SKM-1 treated with dmso at 0.1 percent for 144 hours (cell line): ENCODE measurements at regions not wholly inside any gene's neighbourhood (a gene's known extent, or its start where the extent isn't known, plus 50 kb on each side); places are given as distances from the start of the nearest gene placed in this dataset.
A peak's percentile ranks its signal among the peaks of the same experiment; 100 is the strongest.
"Not testable (repeated sequence)": the region's sequence is repeated elsewhere in the genome, so short reads cannot be mapped to it uniquely, and the experiment has no call there.

ENCODE experiments used
- DNase-seq: peaks from one replicate; lab custom pipeline; 2025; ENCODE audit not compliant: unreplicated experiment; lab: John Stamatoyannopoulos, UW

GRCh38 chr15:91356083-91356482, 256.0 kb downstream of the SV2B start:
- no peak for DNase-seq

GRCh38 chr15:91357011-91357410, 257.0 kb downstream of the SV2B start:
- DNase-seq, result peak; percentile 69

- no peak for DNase-seq
These were observed 257.4 kb downstream of the SV2B start for GRCh38 chr15:91357486-91357885.

- DNase-seq, result no peak
These were observed 258.3 kb downstream of the SV2B start for GRCh38 chr15:91358405-91358804.

- DNase-seq, result not testable (repeated sequence)
These were observed 261.6 kb downstream of the SV2B start for GRCh38 chr15:91361696-91362095.

GRCh38 chr15:91366111-91366510, 266.1 kb downstream of the SV2B start:
- DNase-seq, result no peak

GRCh38 chr15:91368611-91369010, 268.6 kb downstream of the SV2B start:
- no peak for DNase-seq

- DNase-seq, result no peak
These were observed 269.8 kb downstream of the SV2B start for GRCh38 chr15:91369823-91370222.

- DNase-seq, result not testable (repeated sequence)
These were observed 271.3 kb downstream of the SV2B start for GRCh38 chr15:91371345-91371744.

GRCh38 chr15:91374336-91374735, 274.3 kb downstream of the SV2B start:
- DNase-seq, result no peak

- no peak for DNase-seq
These were observed 276.0 kb downstream of the SV2B start for GRCh38 chr15:91376038-91376437.

GRCh38 chr15:91380114-91380513, 280.1 kb downstream of the SV2B start:
- DNase-seq, result no peak

GRCh38 chr15:91383532-91383931, 283.5 kb downstream of the SV2B start:
- no peak for DNase-seq

- DNase-seq, result peak; percentile 4
These were observed 284.2 kb downstream of the SV2B start for GRCh38 chr15:91384189-91384730.

GRCh38 chr15:91385311-91385710, 285.3 kb downstream of the SV2B start:
- no peak for DNase-seq

- no peak for DNase-seq
These were observed 293.1 kb downstream of the SV2B start for GRCh38 chr15:91393186-91393585.

- no peak for DNase-seq
These were observed 300.4 kb downstream of the SV2B start for GRCh38 chr15:91400481-91400880.

GRCh38 chr15:91407269-91407889, 307.3 kb downstream of the SV2B start:
- DNase-seq, result no peak

- DNase-seq, result no peak
These were observed 308.5 kb downstream of the SV2B start for GRCh38 chr15:91408476-91409076.

- DNase-seq, result no peak
These were observed 309.3 kb downstream of the SV2B start for GRCh38 chr15:91409387-91409786.

- DNase-seq, result peak; percentile 14
These were observed 311.5 kb downstream of the SV2B start for GRCh38 chr15:91411586-91411985.

- peak; percentile 31 for DNase-seq
These were observed 312.3 kb downstream of the SV2B start for GRCh38 chr15:91412138-91412928.
